ENCODE measurements at regions not wholly inside any gene's neighbourhood (a gene's known extent, or its start where the extent isn't known, plus 50 kb on each side); places are given as distances from the start of the nearest gene placed in this dataset.

- TF ChIP-seq CTCF (IDR thresholded peaks at IDR 0.05) (no peak), POLR2A (IDR thresholded peaks at IDR 0.05) (no peak), POLR2AphosphoS5 (IDR thresholded peaks at IDR 0.05) (no peak)
Measured at GRCh38 chr4:27917381-27917780, 1056.7 kb downstream of the STIM2 start.
